Coronary artery (tissue), 2 donors: ENCODE measurements at regions not wholly inside any gene's neighbourhood (a gene's known extent, or its start where the extent isn't known, plus 50 kb on each side); places are given as distances from the start of the nearest gene placed in this dataset.

Experiments used
- DNase-seq: peaks from one replicate; pipeline ENCODE4 v3.0.0-alpha.2; 2017; ENCODE audit warnings: low spot score
- H3K27ac ChIP-seq, 2 donors: fragments of 200-600 bp; sonication (generic); one replicate each; pipeline ENCODE4 v1.5.1; 2016 to 2019
- H3K4me3 ChIP-seq: fragments of 200-600 bp; sonication (generic); 2 replicates; pipeline ENCODE4 v1.5.1; 2016; ENCODE audit warnings: mild to moderate bottlenecking, moderate library complexity
- CTCF ChIP-seq: fragments of 200-600 bp; sonication (generic); IDR thresholded peaks from one replicate; pipeline ENCODE4 v1.5.1; 2019; ENCODE audit warnings: antibody characterized with exemption

- no peak overlapping the region for H3K27ac ChIP-seq
- TF ChIP-seq CTCF = no peak
- no peak overlapping the region for H3K4me3 ChIP-seq
- no peak for DNase-seq
These were observed 238.4 kb downstream of the NDUFA10 start for GRCh38 chr2:239786791-239787190.

- no peak for DNase-seq
- no peak for TF ChIP-seq CTCF
- H3K27ac ChIP-seq = no peak overlapping the region
- no peak overlapping the region for H3K4me3 ChIP-seq
These were observed 243.7 kb downstream of the NDUFA10 start for GRCh38 chr2:239781454-239781853.

GRCh38 chr2:239780236-239780994 lies 244.7 kb downstream of the NDUFA10 start:
- peak; percentile 60 for DNase-seq
- no peak overlapping the region for H3K4me3 ChIP-seq
- no peak overlapping the region for H3K27ac ChIP-seq
- no peak for TF ChIP-seq CTCF

- Histone ChIP-seq H3K27ac (no peak overlapping the region), H3K4me3 (no peak overlapping the region)
- DNase-seq = peak; percentile 52
- TF ChIP-seq CTCF = no peak
These were observed 245.6 kb downstream of the NDUFA10 start for GRCh38 chr2:239779584-239779983.

- Histone ChIP-seq H3K27ac (no peak overlapping the region), H3K4me3 (no peak overlapping the region)
- DNase-seq = peak; percentile 67
- TF ChIP-seq CTCF = no peak
These were observed 246.1 kb downstream of the NDUFA10 start for GRCh38 chr2:239778861-239779558.

- Histone ChIP-seq H3K4me3 (no peak overlapping the region), H3K27ac (no peak overlapping the region)
- no peak for TF ChIP-seq CTCF
- no peak for DNase-seq
These were observed 246.9 kb downstream of the NDUFA10 start for GRCh38 chr2:239778042-239778851.
